Ammon's horn (tissue), 1 donor: ENCODE measurements at regions not wholly inside any gene's neighbourhood (a gene's known extent, or its start where the extent isn't known, plus 50 kb on each side); places are given as distances from the start of the nearest gene placed in this dataset.
"Not testable (repeated sequence)": the region's sequence is repeated elsewhere in the genome, so short reads cannot be mapped to it uniquely, and the experiment has no call there.

Source experiments
- DNase-seq: peaks from one replicate; pipeline ENCODE4 v3.0.0-alpha.2; 2016; ENCODE audit warnings: low spot score

- DNase-seq: no peak
Measured at GRCh38 chr17:31748881-31749280, 110.2 kb downstream of the COPRS start.

- no peak for DNase-seq
Measured at GRCh38 chr17:31746884-31747495, 112.1 kb downstream of the COPRS start.

GRCh38 chr17:31745964-31746600 lies 113.0 kb downstream of the COPRS start:
- no peak for DNase-seq

- DNase-seq: no peak
Measured at GRCh38 chr17:31744511-31744951, 114.5 kb downstream of the COPRS start.

- DNase-seq: no peak
Measured at GRCh38 chr17:31743797-31744196, 115.2 kb downstream of the COPRS start.

- no peak for DNase-seq
Measured at GRCh38 chr17:31741371-31741770, 117.7 kb downstream of the COPRS start.

GRCh38 chr17:31740611-31741082 lies 118.4 kb downstream of the COPRS start:
- DNase-seq: no peak

- DNase-seq: no peak
Measured at GRCh38 chr17:31738996-31739699, 119.9 kb downstream of the COPRS start.

GRCh38 chr17:31738488-31738887 lies 120.6 kb downstream of the COPRS start:
- DNase-seq: no peak

GRCh38 chr17:31738067-31738466 lies 121.0 kb downstream of the COPRS start:
- no peak for DNase-seq

- no peak for DNase-seq
Measured at GRCh38 chr17:31736855-31737625, 122.0 kb downstream of the COPRS start.

- DNase-seq: no peak
Measured at GRCh38 chr17:31733326-31733725, 125.7 kb downstream of the COPRS start.

GRCh38 chr17:31731585-31732154 lies 127.4 kb downstream of the COPRS start:
- DNase-seq: not testable (repeated sequence)

- DNase-seq: no peak
Measured at GRCh38 chr17:31731118-31731517, 127.9 kb downstream of the COPRS start.

GRCh38 chr17:31726980-31727427 lies 132.0 kb downstream of the COPRS start:
- no peak for DNase-seq

- DNase-seq: no peak
Measured at GRCh38 chr17:31724619-31725018, 134.4 kb downstream of the COPRS start.

- DNase-seq: no peak
Measured at GRCh38 chr17:31724026-31724425, 135.0 kb downstream of the COPRS start.

GRCh38 chr17:31722251-31723056 lies 136.6 kb downstream of the COPRS start:
- no peak for DNase-seq

GRCh38 chr17:31721291-31722025 lies 137.6 kb downstream of the COPRS start:
- no peak for DNase-seq

- DNase-seq: not testable (repeated sequence)
Measured at GRCh38 chr17:31717251-31717650, 141.8 kb downstream of the COPRS start.
